Mesenchymal stem cell (in vitro differentiated cells and primary cell): ENCODE measurements at regions not wholly inside any gene's neighbourhood (a gene's known extent, or its start where the extent isn't known, plus 50 kb on each side); places are given as distances from the start of the nearest gene placed in this dataset.

Source experiments
- DNase-seq: peaks from one replicate; pipeline ENCODE4 v3.0.0-alpha.2; 2013
- H2AFZ ChIP-seq: one replicate; pipeline ENCODE4 v1.6.1; 2013; ENCODE audit warnings: low read depth, mild to moderate bottlenecking, control low read depth, inconsistent platforms, low read length, moderate library complexity
- H2AK5ac ChIP-seq: 2 replicates; pipeline ENCODE4 v1.6.1; 2013; ENCODE audit warnings: low read length, moderate library complexity, mild to moderate bottlenecking, inconsistent platforms; ENCODE audit not compliant: severe bottlenecking
- H2BK120ac ChIP-seq: one replicate; pipeline ENCODE4 v1.6.1; 2013; ENCODE audit warnings: low read depth, mild to moderate bottlenecking, inconsistent platforms, low read length, moderate library complexity
- H2BK12ac ChIP-seq, 2 experiments: one replicate each; pipeline ENCODE4 v1.6.1; 2013; ENCODE audit warnings: inconsistent platforms in 2 of 2, low read length in 2 of 2, mild to moderate bottlenecking in 2 of 2, moderate library complexity in 2 of 2, control low read depth in 1 of 2
- H2BK15ac ChIP-seq: one replicate; pipeline ENCODE4 v1.6.1; 2013; ENCODE audit warnings: mild to moderate bottlenecking, low read depth, inconsistent platforms; ENCODE audit not compliant: poor library complexity, severe bottlenecking
- H2BK5ac ChIP-seq: 2 replicates; pipeline ENCODE4 v1.6.1; 2013; ENCODE audit warnings: low read depth, mild to moderate bottlenecking, low read length, control low read depth, inconsistent platforms; ENCODE audit not compliant: poor library complexity, severe bottlenecking
- H3K14ac ChIP-seq, 2 experiments: one replicate each; pipeline ENCODE4 v1.6.1; 2013; ENCODE audit warnings: inconsistent platforms in 2 of 2, low read length in 2 of 2, control low read depth in 1 of 2, mild to moderate bottlenecking in 1 of 2, moderate library complexity in 1 of 2
- H3K18ac ChIP-seq, 2 experiments: one replicate each; pipeline ENCODE4 v1.6.1; 2013; ENCODE audit warnings: inconsistent platforms in 2 of 2, low read length in 2 of 2, control low read depth in 1 of 2, low read depth in 1 of 2, mild to moderate bottlenecking in 1 of 2
- H3K23ac ChIP-seq, 2 experiments: one replicate each; pipeline ENCODE4 v1.6.1; 2013; ENCODE audit warnings: inconsistent platforms in 2 of 2, low read length in 2 of 2, mild to moderate bottlenecking in 2 of 2, moderate library complexity in 2 of 2, control low read depth in 1 of 2
- H3K27ac ChIP-seq: 2 replicates; pipeline ENCODE4 v1.5.1; 2013; ENCODE audit warnings: mild to moderate bottlenecking, moderate library complexity, low read length, control low read depth, inconsistent platforms; ENCODE audit not compliant: poor library complexity, severe bottlenecking
- H3K27me3 ChIP-seq, 2 experiments: 2 replicates each; pipeline versions ENCODE4 v1.6.1 to v1.7.0; 2013; ENCODE audit warnings: low read length in 2 of 2, mild to moderate bottlenecking in 2 of 2, moderate library complexity in 2 of 2, control low read depth in 1 of 2, inconsistent platforms in 1 of 2; ENCODE audit not compliant: control insufficient read depth in 1 of 2, insufficient read depth in 1 of 2
- H3K36me3 ChIP-seq, 2 experiments: 2 replicates each; pipeline versions ENCODE4 v1.6.1 to v1.7.0; 2013; ENCODE audit warnings: low read length in 2 of 2, control low read depth in 1 of 2, inconsistent platforms in 1 of 2, low read depth in 1 of 2, mild to moderate bottlenecking in 1 of 2; ENCODE audit not compliant: insufficient read depth in 2 of 2, control insufficient read depth in 1 of 2
- H3K4ac ChIP-seq, 2 experiments: one replicate each; pipeline ENCODE4 v1.6.1; 2013; ENCODE audit warnings: inconsistent platforms in 2 of 2, low read length in 2 of 2, mild to moderate bottlenecking in 2 of 2, moderate library complexity in 2 of 2, control low read depth in 1 of 2, low read depth in 1 of 2
- H3K4me1 ChIP-seq: 2 replicates; pipeline ENCODE4 v1.6.1; 2013; ENCODE audit warnings: low read depth, low read length, control low read depth; ENCODE audit not compliant: control insufficient read depth, insufficient read depth
- H3K4me2 ChIP-seq: 2 replicates; pipeline ENCODE4 v1.6.1; 2013; ENCODE audit warnings: low read length, mild to moderate bottlenecking, inconsistent platforms; ENCODE audit not compliant: poor library complexity, severe bottlenecking
- H3K4me3 ChIP-seq, 2 experiments: 2 replicates each; pipeline versions ENCODE4 v1.5.1 to v1.7.0; 2013; ENCODE audit warnings: low read length in 2 of 2, mild to moderate bottlenecking in 2 of 2, control low read depth in 1 of 2, low read depth in 1 of 2; ENCODE audit not compliant: insufficient read depth in 1 of 2
- H3K79me1 ChIP-seq: replicated peaks from 2 replicates; pipeline ENCODE4 v1.6.1; 2013; ENCODE audit warnings: mild to moderate bottlenecking, control low read depth, low read length, inconsistent platforms; ENCODE audit not compliant: poor library complexity, severe bottlenecking
- H3K9ac ChIP-seq: 2 replicates; pipeline ENCODE4 v1.7.0; 2013; ENCODE audit warnings: mild to moderate bottlenecking, low read length, moderate library complexity
- H3K9me3 ChIP-seq: 2 replicates; pipeline ENCODE4 v1.7.0; 2013; ENCODE audit warnings: mild to moderate bottlenecking, low read length; ENCODE audit not compliant: control insufficient read depth
- H4K8ac ChIP-seq: one replicate; pipeline ENCODE4 v1.6.1; 2013; ENCODE audit warnings: inconsistent platforms, mild to moderate bottlenecking, low read length, moderate library complexity
- H4K91ac ChIP-seq: one replicate; pipeline ENCODE4 v1.6.1; 2013; ENCODE audit warnings: mild to moderate bottlenecking, low read length, inconsistent platforms
- WGBS: methylation state at CpG from one replicate; pipeline ENCODE4 v1.1.7; 2013; ENCODE audit warnings: mixed read lengths; 5-methylcytosine and 5-hydroxymethylcytosine counted together

- H3K9ac ChIP-seq = no peak overlapping the region
- no peaks in the 10 kb centered on the region for H3K36me3 ChIP-seq
- H2BK120ac ChIP-seq = no peak overlapping the region
- WGBS = no CpG with 5 or more reads among the region's 1 CpG
- no peak overlapping the region for H2BK15ac ChIP-seq
- no peak overlapping the region for H2AFZ ChIP-seq
- H3K27ac ChIP-seq = no peak overlapping the region
- no peak overlapping the region for H3K4me2 ChIP-seq
- H3K4me3 ChIP-seq = no peak overlapping the region
- H3K79me1 ChIP-seq = no peaks in the 10 kb centered on the region
- H2AK5ac ChIP-seq = no peak overlapping the region
- H3K4ac ChIP-seq = no peak overlapping the region
- no peaks in the 10 kb centered on the region for H3K4me1 ChIP-seq
- no peak overlapping the region for H4K8ac ChIP-seq
- no peak overlapping the region for H2BK5ac ChIP-seq
- no peaks in the 10 kb centered on the region for H3K27me3 ChIP-seq
- no peak overlapping the region for H4K91ac ChIP-seq
- no peak overlapping the region for H3K23ac ChIP-seq
- H3K14ac ChIP-seq = no peak overlapping the region
- DNase-seq = no peak
- H3K9me3 ChIP-seq = no peaks in the 10 kb centered on the region
- no peak overlapping the region for H3K18ac ChIP-seq
- H2BK12ac ChIP-seq = no peak overlapping the region
Observed at GRCh38 chr5:24245821-24246220, 399.0 kb downstream of the CDH10 start.

- H3K9ac ChIP-seq = no peak overlapping the region
- H2AK5ac ChIP-seq = no peak overlapping the region
- H2AFZ ChIP-seq = no peak overlapping the region
- no peaks in the 10 kb centered on the region for H3K79me1 ChIP-seq
- no peak overlapping the region for H3K23ac ChIP-seq
- WGBS = 95% methylated on average over 5 of the region's 5 CpGs
- no peak overlapping the region for H4K91ac ChIP-seq
- no peak for DNase-seq
- H3K4me1 ChIP-seq = no peaks in the 10 kb centered on the region
- no peak overlapping the region for H3K4me3 ChIP-seq
- H3K14ac ChIP-seq = no peak overlapping the region
- H3K36me3 ChIP-seq = no peaks in the 10 kb centered on the region
- H2BK12ac ChIP-seq = no peak overlapping the region
- H2BK120ac ChIP-seq = no peak overlapping the region
- no peak overlapping the region for H2BK5ac ChIP-seq
- no peaks in the 10 kb centered on the region for H3K27me3 ChIP-seq
- no peak overlapping the region for H3K4me2 ChIP-seq
- H4K8ac ChIP-seq = no peak overlapping the region
- H3K4ac ChIP-seq = no peak overlapping the region
- H3K18ac ChIP-seq = no peak overlapping the region
- H3K9me3 ChIP-seq = no peaks in the 10 kb centered on the region
- H3K27ac ChIP-seq = no peak overlapping the region
- no peak overlapping the region for H2BK15ac ChIP-seq
Observed at GRCh38 chr5:24264547-24264946, 380.2 kb downstream of the CDH10 start.

- no peak overlapping the region for H2BK5ac ChIP-seq
- H3K9ac ChIP-seq = no peak overlapping the region
- H2BK12ac ChIP-seq = no peak overlapping the region
- H3K4me3 ChIP-seq = no peak overlapping the region
- H3K23ac ChIP-seq = no peak overlapping the region
- no peak overlapping the region for H4K91ac ChIP-seq
- H3K4me1 ChIP-seq = no peaks in the 10 kb centered on the region
- H2BK120ac ChIP-seq = no peak overlapping the region
- no peaks in the 10 kb centered on the region for H3K36me3 ChIP-seq
- H3K4ac ChIP-seq = no peak overlapping the region
- no peaks in the 10 kb centered on the region for H3K79me1 ChIP-seq
- H3K9me3 ChIP-seq = no peaks in the 10 kb centered on the region
- no peak overlapping the region for H3K4me2 ChIP-seq
- WGBS = 100% methylated on average over 2 of the region's 4 CpGs
- no peak overlapping the region for H3K14ac ChIP-seq
- H2AK5ac ChIP-seq = no peak overlapping the region
- H2BK15ac ChIP-seq = no peak overlapping the region
- H4K8ac ChIP-seq = no peak overlapping the region
- DNase-seq = no peak
- H3K27ac ChIP-seq = no peak overlapping the region
- no peak overlapping the region for H3K18ac ChIP-seq
- H2AFZ ChIP-seq = no peak overlapping the region
- no peaks in the 10 kb centered on the region for H3K27me3 ChIP-seq
Observed at GRCh38 chr5:24265306-24265705, 379.5 kb downstream of the CDH10 start.

DNA sequence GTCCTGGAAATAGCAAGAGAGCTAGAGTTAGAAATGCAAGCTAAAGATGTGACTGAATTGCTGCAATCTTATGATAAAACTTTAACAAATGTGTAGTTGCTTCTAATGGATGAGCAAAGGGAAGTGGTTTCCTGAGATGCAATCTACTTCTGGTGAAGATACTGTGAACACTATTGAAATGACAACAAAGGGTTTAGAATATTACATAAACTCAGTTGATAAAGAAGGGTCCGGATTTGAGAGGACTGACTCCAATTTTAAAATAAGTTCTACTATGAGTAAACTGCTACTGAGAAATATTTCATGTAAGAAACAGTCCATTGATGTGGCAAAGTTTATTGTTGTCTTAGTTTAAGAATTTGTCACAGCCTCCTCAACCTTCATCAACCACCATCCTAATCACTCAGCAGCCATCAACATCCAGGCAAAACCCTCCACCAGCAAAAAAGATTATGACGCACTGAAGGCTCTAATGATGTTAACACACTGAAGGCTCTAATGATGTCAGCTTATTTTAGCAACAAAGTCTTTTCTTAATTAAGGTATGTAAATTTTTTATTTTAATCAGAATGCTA lies 376.2 kb downstream of the CDH10 start:
- Histone ChIP-seq H3K4me1 (no peaks in the 10 kb centered on the region), H3K27ac (no peak overlapping the region), H3K18ac (no peak overlapping the region), H2BK120ac (no peak overlapping the region), H3K27me3 (no peaks in the 10 kb centered on the region), H3K4me2 (no peak overlapping the region), H3K9ac (no peak overlapping the region), H2AFZ (no peak overlapping the region), H4K8ac (no peak overlapping the region), H3K4me3 (no peak overlapping the region), H2BK15ac (no peak overlapping the region), H4K91ac (no peak overlapping the region), H3K36me3 (no peaks in the 10 kb centered on the region), H3K79me1 (no peaks in the 10 kb centered on the region), H3K23ac (no peak overlapping the region), H2AK5ac (no peak overlapping the region), H2BK5ac (no peak overlapping the region), H3K4ac (no peak overlapping the region), H3K9me3 (no peaks in the 10 kb centered on the region), H3K14ac (no peak overlapping the region), H2BK12ac (no peak overlapping the region)
- WGBS = no CpG with 5 or more reads among the region's 2 CpGs
- no peak for DNase-seq
